GM19099 (cell line): ENCODE measurements at regions not wholly inside any gene's neighbourhood (a gene's known extent, or its start where the extent isn't known, plus 50 kb on each side); places are given as distances from the start of the nearest gene placed in this dataset.

Source experiments
- POLR2A ChIP-seq: IDR thresholded peaks from 3 replicates; pipeline ENCODE4 v1.6.1; 2011; ENCODE audit warnings: low read depth; ENCODE audit not compliant: insufficient read length; ENCODE audit errors: extremely low read depth

DNA sequence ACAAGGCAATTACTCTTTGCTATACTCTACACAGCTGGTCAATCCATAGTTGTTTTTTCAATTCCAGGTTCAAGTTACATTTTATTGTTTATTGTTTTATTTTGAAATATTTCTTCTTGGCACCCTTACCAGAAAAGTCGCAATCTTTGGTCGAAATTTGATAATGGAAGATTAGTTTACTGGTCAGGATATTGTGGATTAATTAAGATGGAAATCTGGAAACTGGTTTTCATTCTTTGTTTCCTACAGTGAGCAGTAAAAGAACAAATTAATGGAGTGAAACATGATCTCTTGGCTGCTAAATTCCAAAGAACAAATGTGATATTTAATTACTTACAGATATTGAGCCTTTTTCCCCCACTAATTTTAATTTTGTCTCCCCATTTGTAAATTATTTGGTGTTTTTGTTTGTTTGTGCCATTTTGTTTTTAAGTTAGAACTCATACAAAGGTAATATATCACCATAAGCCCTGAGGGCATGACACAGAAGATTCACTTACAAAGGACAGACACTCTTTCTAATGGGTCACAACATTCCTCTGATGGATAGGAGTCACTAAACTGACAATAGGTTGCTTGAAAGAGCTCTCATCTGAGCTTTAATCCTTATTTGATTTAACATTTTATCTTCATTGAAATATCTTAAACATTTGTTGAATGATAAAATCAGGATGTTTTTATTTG lies 700.2 kb downstream of the KCNJ2 start:
- TF ChIP-seq POLR2A = no peak

DNA sequence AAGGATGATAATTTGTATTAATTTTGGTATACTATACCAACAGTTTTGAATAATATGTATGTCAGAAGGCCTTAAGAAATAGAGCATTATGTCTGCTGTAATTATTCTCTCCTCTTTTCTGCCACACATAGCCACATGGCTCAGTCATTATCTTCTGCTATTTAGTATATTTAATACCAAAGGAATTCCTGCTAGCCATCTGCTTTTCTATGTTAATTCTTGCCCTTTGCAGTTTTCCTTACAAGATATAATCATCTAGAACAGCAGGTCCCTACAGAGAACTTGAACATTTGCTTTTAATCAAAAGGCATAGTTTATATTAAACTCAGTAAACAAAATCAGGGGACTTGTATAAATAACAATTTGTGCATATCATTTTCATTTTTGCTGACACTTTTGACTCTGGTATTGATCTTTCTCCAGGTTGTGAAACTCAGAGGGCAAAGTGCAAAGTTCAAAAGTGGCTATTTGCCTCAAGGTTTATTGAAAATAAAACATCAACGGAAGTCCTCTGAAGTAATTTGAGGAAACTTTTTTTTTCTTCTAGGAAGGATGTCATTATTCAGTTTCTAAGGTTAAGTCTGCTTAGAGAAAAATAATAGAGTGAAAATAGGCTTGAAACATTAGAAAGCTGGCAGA lies 702.0 kb downstream of the KCNJ2 start:
- TF ChIP-seq POLR2A = no peak

DNA sequence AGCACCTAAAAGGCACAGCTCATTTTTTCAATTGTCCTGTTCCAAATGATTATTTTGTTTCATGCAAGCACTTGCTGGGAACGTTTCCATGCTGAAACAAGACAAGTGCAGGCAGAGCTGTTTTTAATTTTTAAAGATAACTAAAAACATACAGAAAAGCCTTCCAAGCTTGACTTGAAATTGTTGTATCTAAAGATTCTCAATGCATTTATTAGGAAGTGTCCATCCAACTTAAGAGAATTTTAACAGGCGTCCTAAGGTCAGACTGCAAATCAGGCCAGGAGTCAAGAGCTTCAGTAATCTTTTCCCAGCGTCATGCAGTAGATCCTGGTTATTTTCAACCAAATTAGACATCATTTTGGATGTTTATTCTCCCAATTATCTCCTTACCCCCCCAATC lies 702.8 kb downstream of the KCNJ2 start:
- TF ChIP-seq POLR2A = no peak

DNA sequence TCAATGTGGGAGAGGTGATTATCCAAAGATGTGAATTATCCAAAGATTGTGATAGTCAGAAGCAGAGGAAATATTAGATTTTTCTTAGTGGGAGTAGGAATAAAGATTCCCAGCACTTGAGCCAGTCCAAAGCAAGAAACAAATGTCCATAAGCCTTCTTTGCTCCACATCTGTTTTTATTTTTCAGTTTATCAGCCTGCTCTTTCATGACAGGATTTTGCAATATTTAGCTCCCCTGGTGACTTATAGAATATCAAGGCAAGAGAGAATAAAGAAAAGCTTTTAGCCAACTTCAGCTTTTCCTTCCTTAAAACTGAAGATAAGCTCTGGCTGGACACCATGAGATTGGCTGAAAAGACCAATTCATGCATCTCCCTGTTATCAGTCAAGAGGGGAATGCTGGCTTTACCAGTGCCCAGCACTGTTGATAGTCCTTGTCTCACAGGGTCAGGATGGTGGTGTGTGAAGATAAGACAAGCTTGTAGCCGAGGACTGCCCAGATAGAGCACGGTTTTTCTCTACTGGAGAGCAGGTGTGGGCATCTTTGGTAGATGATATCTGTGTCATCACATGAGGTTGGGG lies 706.5 kb downstream of the KCNJ2 start:
- TF ChIP-seq POLR2A = no peak

DNA sequence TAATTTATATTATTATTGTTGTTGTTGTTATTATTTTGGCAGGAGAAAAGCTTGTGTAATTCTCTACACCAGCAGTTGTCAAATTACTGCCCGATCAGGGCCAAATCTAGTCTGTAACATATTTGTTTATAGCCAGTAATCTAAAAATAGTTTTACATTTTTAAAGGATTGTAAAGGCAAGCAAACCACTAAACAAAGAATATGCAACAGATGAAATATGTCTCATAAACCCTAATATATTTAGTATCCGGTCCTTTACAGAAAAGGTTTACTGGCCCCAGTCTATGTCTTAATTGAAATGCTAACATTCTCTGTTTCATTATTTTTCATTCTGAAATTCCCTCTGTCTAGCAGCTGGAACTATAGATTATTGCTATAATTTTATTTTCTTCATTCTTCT lies 709.5 kb downstream of the KCNJ2 start:
- TF ChIP-seq POLR2A = no peak

DNA sequence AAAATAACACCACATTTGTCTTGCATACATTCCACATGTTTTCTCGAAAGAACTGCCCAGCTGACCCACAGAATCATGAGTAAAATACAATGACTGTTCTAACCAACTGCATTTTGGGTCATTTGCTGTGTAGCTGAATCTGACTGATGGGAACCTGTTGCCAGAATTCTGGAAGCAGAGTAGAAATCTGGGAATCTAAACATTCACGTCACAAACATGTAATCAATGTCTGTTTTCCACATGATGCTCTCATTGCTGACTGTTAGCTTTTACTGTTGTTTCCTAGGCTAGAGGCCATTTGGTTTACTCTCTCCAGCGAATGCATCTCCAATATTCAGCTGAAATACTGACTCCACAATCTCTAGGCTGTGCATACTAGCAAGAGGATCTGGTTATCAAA lies 710.1 kb downstream of the KCNJ2 start:
- TF ChIP-seq POLR2A = no peak

DNA sequence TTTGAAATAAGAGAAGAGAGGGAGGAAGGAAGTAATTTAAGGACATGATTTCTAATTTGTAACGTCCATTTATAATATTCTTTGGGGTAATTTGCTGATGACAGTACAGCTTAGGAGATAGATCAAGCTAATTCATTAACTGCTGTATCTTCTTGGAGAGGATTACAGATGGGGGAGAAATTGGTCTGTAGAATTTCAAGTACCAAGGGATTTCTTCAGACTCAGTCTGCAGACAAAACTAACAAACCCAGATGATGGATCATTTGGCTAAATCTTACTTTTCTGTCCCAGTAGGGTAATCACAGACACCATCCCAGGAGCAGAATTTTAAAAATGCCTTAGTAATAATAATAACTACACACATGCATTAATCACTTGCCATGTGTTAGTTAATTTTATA lies 711.8 kb downstream of the KCNJ2 start:
- TF ChIP-seq POLR2A = no peak

DNA sequence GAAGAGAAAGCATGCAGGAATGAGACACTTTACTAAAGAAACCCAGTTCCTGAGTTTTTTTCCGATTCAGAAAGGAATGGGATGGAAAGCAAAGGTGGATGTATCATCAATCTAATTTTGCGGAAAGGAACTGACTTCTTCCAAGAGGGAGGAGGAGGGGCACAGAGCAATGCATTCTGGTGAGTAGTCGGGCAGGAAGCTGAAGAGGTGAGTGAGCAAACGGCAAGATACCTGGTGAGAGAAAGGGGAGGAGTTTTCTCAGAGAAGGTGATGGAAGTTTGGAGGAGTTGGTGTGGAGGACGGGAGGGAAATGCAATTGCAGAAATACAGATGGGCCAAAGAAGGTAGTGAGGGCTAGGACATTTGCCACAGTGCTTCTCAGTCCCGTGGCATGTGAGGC lies 713.2 kb downstream of the KCNJ2 start:
- TF ChIP-seq POLR2A = no peak

DNA sequence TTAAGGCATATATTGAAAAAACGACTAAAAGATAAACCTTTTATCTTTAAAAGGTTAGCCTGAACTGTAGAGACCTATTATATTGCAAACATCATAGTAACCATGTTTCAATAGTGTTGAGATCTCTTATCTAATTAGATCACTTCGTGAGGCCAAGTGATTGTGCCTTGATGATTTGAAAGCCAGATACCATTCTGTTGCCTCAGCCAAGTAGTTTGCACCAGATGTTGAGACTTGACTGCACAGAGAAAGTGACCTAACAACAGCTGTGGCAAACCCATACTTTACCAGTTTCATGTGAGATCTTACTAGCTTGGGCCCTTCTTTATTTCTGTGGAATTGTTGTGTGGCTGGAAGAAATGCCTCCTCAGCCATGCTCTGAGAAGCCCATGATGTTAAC lies 717.3 kb downstream of the KCNJ2 start:
- TF ChIP-seq POLR2A = no peak

DNA sequence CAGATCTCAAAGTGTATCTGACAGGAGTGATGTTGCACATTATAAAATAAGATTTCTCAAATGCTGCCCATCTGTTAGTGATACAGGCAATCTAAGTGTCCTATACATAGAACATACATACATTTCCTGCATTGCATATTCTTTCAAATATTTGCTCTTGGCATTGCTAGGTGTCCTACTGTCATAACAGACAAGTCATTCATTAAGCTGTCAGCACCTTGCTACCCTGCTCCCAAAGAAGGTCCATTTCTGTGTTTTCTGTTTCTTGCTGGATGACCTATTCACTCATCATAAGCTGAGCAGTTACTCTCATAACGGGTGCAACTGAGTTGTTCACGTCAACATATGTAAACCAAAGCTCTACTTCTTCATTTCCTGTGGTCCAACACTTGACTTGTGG lies 719.0 kb downstream of the KCNJ2 start:
- no peak for TF ChIP-seq POLR2A

DNA sequence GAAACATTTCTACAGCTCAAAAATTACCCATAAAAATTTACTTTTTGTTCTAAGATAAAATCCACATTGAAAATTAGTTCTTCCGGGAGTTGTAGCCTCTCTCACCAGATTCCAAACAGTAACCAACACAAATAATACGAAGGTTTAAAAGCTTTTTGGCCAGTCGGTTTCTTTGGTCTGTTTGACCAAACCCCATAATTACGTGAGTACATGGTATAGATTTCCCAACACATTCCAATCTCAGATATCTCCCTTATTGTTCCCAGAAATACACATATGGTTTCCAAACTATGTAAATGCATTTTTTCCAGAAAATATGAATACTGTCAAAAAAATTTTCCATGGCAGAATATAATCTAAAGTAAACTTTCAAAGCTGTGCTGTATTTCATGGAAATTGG lies 722.0 kb downstream of the KCNJ2 start:
- TF ChIP-seq POLR2A = no peak

DNA sequence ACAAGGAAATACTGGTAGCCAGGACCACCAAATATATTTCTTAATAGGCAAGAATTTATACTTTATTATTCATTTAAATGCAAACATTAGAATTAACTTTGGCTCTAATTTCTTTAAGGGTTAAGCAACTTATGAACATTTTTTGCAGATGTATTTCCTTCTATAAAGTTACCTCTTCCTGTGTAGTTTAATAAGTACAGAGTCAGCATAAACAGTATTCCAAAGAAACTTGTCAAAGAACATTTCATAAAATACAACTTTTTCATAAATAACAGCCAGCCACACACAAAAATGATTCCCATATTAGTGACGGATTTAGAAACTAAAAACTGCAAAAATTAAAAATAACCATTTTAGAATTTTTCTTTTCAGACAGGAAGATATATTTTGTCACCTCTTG lies 723.2 kb downstream of the KCNJ2 start:
- no peak for TF ChIP-seq POLR2A

DNA sequence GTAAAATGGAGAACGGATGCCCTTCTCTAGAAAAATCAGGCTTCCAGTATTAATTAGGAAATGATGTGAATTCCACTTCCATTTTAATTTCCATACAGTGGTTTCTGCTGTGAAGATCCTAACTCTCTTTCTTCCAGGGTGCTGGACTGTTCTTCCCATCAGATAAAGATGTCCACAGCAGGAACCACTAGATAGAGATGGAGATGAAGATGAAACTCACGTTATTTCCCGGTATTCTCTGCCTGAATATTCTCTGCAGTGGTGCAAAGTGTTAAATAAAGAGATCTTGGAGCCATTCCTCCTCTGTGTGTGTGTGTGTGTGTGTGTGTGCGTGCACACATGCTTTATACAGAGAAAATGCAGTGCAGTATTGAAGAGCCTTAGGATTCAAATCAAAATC lies 727.5 kb downstream of the KCNJ2 start:
- TF ChIP-seq POLR2A = no peak

DNA sequence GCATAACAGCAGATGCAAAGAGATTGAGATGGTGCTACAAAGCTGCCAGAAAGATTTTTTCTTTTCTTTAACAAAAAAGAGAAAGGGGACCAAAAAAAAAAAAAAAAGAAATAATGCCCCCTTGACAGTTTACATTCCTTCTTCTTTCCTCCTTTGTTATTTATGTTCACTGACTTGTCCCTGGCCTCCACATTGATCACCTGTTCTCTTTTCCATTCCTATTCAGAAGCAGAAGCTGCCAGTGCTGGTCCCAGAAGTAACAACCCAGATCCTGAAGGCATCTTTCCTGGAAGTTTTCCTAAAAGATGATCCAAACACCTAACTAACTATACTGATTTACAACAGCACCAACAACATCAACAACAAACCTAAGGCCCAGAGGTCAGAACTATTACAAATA lies 728.1 kb downstream of the KCNJ2 start:
- no peak for TF ChIP-seq POLR2A

DNA sequence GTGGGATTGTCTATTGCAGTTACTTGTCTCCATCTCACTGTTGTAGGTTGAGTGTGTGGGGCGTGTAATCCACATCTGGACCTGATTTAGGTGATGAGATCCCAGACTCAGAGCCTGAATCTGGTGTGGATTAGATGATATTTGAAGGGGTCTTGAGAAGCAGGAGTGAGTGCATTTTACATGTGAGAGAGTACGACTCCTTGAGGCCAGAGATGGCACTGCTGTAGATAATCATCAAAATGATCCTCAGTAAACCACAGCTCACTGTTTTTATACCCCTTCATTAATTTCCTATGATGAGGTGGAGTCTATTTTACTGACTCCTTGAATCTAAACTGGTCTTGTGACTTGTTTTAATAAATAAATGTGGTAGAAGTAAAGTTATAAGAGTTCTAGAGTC lies 732.5 kb downstream of the KCNJ2 start:
- TF ChIP-seq POLR2A = no peak

DNA sequence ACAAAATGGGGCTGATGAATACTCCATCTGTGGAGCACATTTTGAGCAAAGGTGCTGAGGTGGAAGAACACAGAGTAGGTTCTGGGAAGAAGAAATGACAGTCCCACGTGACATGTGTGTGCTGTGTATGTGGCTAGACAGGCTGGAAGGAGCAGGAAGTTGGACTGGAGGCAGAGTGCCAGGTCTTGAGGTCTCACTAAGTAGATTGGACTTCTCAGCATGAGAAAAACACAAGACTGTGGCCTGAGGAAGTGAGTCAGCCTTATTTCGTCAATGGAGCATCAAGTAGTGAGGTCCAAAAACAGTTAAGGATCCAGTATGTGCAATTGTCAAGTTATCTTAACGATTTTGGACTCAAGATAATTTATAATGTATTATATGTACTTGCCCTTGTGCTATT lies 736.5 kb downstream of the KCNJ2 start:
- TF ChIP-seq POLR2A = no peak
